Uterus (tissue), 3 donors: ENCODE measurements at regions not wholly inside any gene's neighbourhood (a gene's known extent, or its start where the extent isn't known, plus 50 kb on each side); places are given as distances from the start of the nearest gene placed in this dataset.

Experiments
- DNase-seq, 2 donors: peaks; one replicate each; pipeline ENCODE4 v3.0.0-alpha.2; 2019 to 2020
- H3K27ac ChIP-seq, 2 donors: fragments of 200-600 bp; sonication (generic); 1 replicate in 1 of 2; 2 replicates in 1 of 2; pipeline ENCODE4 v1.5.1; 2016 to 2018
- H3K27me3 ChIP-seq, 2 donors: fragments of 200-600 bp; sonication (generic); one replicate each; pipeline ENCODE4 v1.5.1; 2018 to 2019; ENCODE audit warnings: control low read depth in 1 of 2
- H3K36me3 ChIP-seq, 2 donors: fragments of 200-600 bp; sonication (generic); one replicate each; pipeline ENCODE4 v1.5.1; 2019; ENCODE audit warnings: control low read depth in 1 of 2
- H3K4me1 ChIP-seq, 2 donors: fragments of 200-600 bp; sonication (generic); one replicate each; pipeline ENCODE4 v1.5.1; 2018 to 2019; ENCODE audit warnings: control low read depth in 1 of 2
- H3K4me3 ChIP-seq, 2 donors: fragments of 200-600 bp; sonication (generic); 1 replicate in 1 of 2; 2 replicates in 1 of 2; pipeline ENCODE4 v1.5.1; 2018 to 2019; ENCODE audit warnings: mild to moderate bottlenecking in 1 of 2
- H3K9me3 ChIP-seq, 2 donors: fragments of 200-600 bp; sonication (generic); one replicate each; pipeline ENCODE4 v1.5.1; 2019; ENCODE audit warnings: control low read depth in 1 of 2
- CTCF ChIP-seq, 4 experiments: fragments of 200-600 bp in 2 of 4; fragments of 450-650 bp in 2 of 4; sonication (generic) in 2 of 4; IDR thresholded peaks; one replicate each; pipeline ENCODE4 v1.5.1; 2016 to 2019; ENCODE audit warnings: antibody characterized with exemption in 4 of 4, mild to moderate bottlenecking in 2 of 4, moderate library complexity in 1 of 4
- POLR2A ChIP-seq, 2 donors: fragments of 450-650 bp; IDR thresholded peaks; one replicate each; pipeline ENCODE4 v1.6.1; 2016; ENCODE audit warnings: antibody characterized with exemption in 2 of 2, mild to moderate bottlenecking in 1 of 2, moderate library complexity in 1 of 2
- intact Hi-C: fragments of 100-400 bp; cut with DNase I; formaldehyde crosslinking; loops from one replicate; pipeline ENCODE4 v1.15.1; 2023; ENCODE audit warnings: low total_unique reads
- donor health status: DM: yes; HTN: yes; CAD: no.

GRCh38 chr5:91638010-91638409 lies 254.9 kb upstream of the ARRDC3 start:
- TF ChIP-seq CTCF (IDR thresholded peaks at IDR 0.05) (no peak), POLR2A (IDR thresholded peaks at IDR 0.05) (no peak)
- no peaks in the 10 kb centered on the region for H3K27me3 ChIP-seq
- intact Hi-C loops, result no loop called here

GRCh38 chr5:91635950-91636734 lies 253.0 kb upstream of the ARRDC3 start:
- Histone ChIP-seq H3K27ac (no peak overlapping the region), H3K9me3 (no peaks in the 10 kb centered on the region), H3K4me1 (no peaks in the 10 kb centered on the region), H3K27me3 (no peaks in the 10 kb centered on the region), H3K36me3 (no peaks in the 10 kb centered on the region), H3K4me3 (no peak overlapping the region)
- TF ChIP-seq CTCF (IDR thresholded peaks at IDR 0.05) (no peak), POLR2A (IDR thresholded peaks at IDR 0.05) (no peak)
- DNase-seq, result no peak
- intact Hi-C loops, result no loop called here

More at GRCh38 chr5:91638010-91638409, 254.9 kb upstream of the ARRDC3 start:
- no peaks in the 10 kb centered on the region for H3K36me3 ChIP-seq
- no peaks in the 10 kb centered on the region for H3K4me1 ChIP-seq
- no peak overlapping the region for H3K27ac ChIP-seq
- no peak overlapping the region for H3K4me3 ChIP-seq
- DNase-seq, result no peak
- no peaks in the 10 kb centered on the region for H3K9me3 ChIP-seq

GRCh38 chr5:91632871-91633270 lies 249.8 kb upstream of the ARRDC3 start:
- no peak for DNase-seq
- H3K4me3 ChIP-seq, result no peak overlapping the region
- intact Hi-C loops, result no loop called here

GRCh38 chr5:91611746-91612145 lies 228.6 kb upstream of the ARRDC3 start:
- no peaks in the 10 kb centered on the region for H3K36me3 ChIP-seq
- no peaks in the 10 kb centered on the region for H3K27me3 ChIP-seq
- intact Hi-C loops, result no loop called here
- no peaks in the 10 kb centered on the region for H3K9me3 ChIP-seq
- no peak overlapping the region for H3K27ac ChIP-seq
- DNase-seq, result no peak
- TF ChIP-seq POLR2A (IDR thresholded peaks at IDR 0.05) (no peak), CTCF (IDR thresholded peaks at IDR 0.05) (no peak)
- no peaks in the 10 kb centered on the region for H3K4me1 ChIP-seq
- no peak overlapping the region for H3K4me3 ChIP-seq

More at GRCh38 chr5:91632871-91633270, 249.8 kb upstream of the ARRDC3 start:
- Histone ChIP-seq H3K36me3 (no peaks in the 10 kb centered on the region), H3K27me3 (no peaks in the 10 kb centered on the region), H3K4me1 (no peaks in the 10 kb centered on the region), H3K27ac (no peak overlapping the region), H3K9me3 (no peaks in the 10 kb centered on the region)
- TF ChIP-seq POLR2A (IDR thresholded peaks at IDR 0.05), result no peak
- no peak for TF ChIP-seq CTCF (IDR thresholded peaks at IDR 0.05)

- intact Hi-C loops, result no loop called here
- no peaks in the 10 kb centered on the region for H3K27me3 ChIP-seq
- H3K4me1 ChIP-seq, result no peaks in the 10 kb centered on the region
- H3K36me3 ChIP-seq, result no peaks in the 10 kb centered on the region
- H3K27ac ChIP-seq, result no peak overlapping the region
- no peak for DNase-seq
- no peaks in the 10 kb centered on the region for H3K9me3 ChIP-seq
- TF ChIP-seq CTCF (IDR thresholded peaks at IDR 0.05) (no peak), POLR2A (IDR thresholded peaks at IDR 0.05) (no peak)
- no peak overlapping the region for H3K4me3 ChIP-seq
These were observed 224.6 kb upstream of the ARRDC3 start for GRCh38 chr5:91607675-91608074.
